GM23338 (cell line): ENCODE measurements at regions not wholly inside any gene's neighbourhood (a gene's known extent, or its start where the extent isn't known, plus 50 kb on each side); places are given as distances from the start of the nearest gene placed in this dataset.

Source experiments
- ATAC-seq: fragments of 200-7000 bp; cut with Tn5 transposase; 3 replicates; pipeline ENCODE4 v1.9.1; 2020
- DNase-seq: peaks from one replicate; pipeline ENCODE4 v3.0.0-alpha.2; 2015; ENCODE audit warnings: low spot score
- H2AFZ ChIP-seq: fragments of 200-600 bp; sonication (generic); 2 replicates; pipeline ENCODE4 v1.8.0; 2016; ENCODE audit warnings: antibody characterized with exemption, mild to moderate bottlenecking, moderate library complexity
- H3F3A ChIP-seq: fragments of 200-600 bp; sonication (generic); replicated peaks from 2 replicates; pipeline ENCODE4 v1.8.0; 2017; ENCODE audit warnings: antibody characterized with exemption, mixed run types, low read depth
- H3K27ac ChIP-seq: fragments of 200-600 bp; sonication (generic); 2 replicates; pipeline ENCODE4 v1.6.1; 2016; ENCODE audit warnings: low read depth
- H3K27me3 ChIP-seq: fragments of 200-600 bp; sonication (generic); 2 replicates; pipeline ENCODE4 v1.8.0; 2016; ENCODE audit warnings: mild to moderate bottlenecking, mixed run types, moderate library complexity; ENCODE audit not compliant: insufficient read depth
- H3K36me3 ChIP-seq: fragments of 200-600 bp; sonication (generic); 2 replicates; pipeline ENCODE4 v1.8.0; 2016; ENCODE audit warnings: mild to moderate bottlenecking; ENCODE audit not compliant: insufficient read depth
- H3K4me1 ChIP-seq: fragments of 200-600 bp; sonication (generic); 2 replicates; pipeline ENCODE4 v1.8.0; 2016; ENCODE audit warnings: mild to moderate bottlenecking, moderate library complexity; ENCODE audit not compliant: insufficient read depth
- H3K4me2 ChIP-seq: fragments of 200-600 bp; sonication (generic); 2 replicates; pipeline ENCODE4 v1.7.1; 2017; ENCODE audit warnings: mixed run types
- H3K4me3 ChIP-seq: fragments of 200-600 bp; sonication (generic); 2 replicates; pipeline ENCODE4 v1.6.1; 2016; ENCODE audit warnings: mixed run types
- H3K79me2 ChIP-seq: fragments of 200-600 bp; sonication (generic); replicated peaks from 2 replicates; pipeline ENCODE4 v1.8.0; 2017; ENCODE audit warnings: mild to moderate bottlenecking; ENCODE audit not compliant: insufficient read depth
- H3K9me2 ChIP-seq: fragments of 200-600 bp; sonication (generic); 2 replicates; pipeline ENCODE4 v1.8.0; 2017; ENCODE audit not compliant: insufficient read depth
- H4K20me1 ChIP-seq: fragments of 200-600 bp; sonication (generic); replicated peaks from 2 replicates; pipeline ENCODE4 v1.8.0; 2017; ENCODE audit warnings: mild to moderate bottlenecking; ENCODE audit not compliant: insufficient read depth
- H3K27ac Mint-ChIP-seq: 2 replicates; pipeline ENCODE4 v1.8.0; 2020; ENCODE audit warnings: inconsistent platforms, mild to moderate bottlenecking, moderate library complexity, mixed read lengths
- H3K27me3 Mint-ChIP-seq: 3 replicates; pipeline ENCODE4 v1.8.0; 2022; ENCODE audit warnings: low read depth, mild to moderate bottlenecking, moderate library complexity, mixed read lengths, inconsistent platforms; ENCODE audit not compliant: insufficient read depth, poor library complexity
- H3K36me3 Mint-ChIP-seq: 3 replicates; pipeline ENCODE4 v1.8.0; 2021; ENCODE audit warnings: low read depth, mild to moderate bottlenecking, inconsistent platforms, moderate library complexity, mixed read lengths
- H3K4me1 Mint-ChIP-seq: 3 replicates; pipeline ENCODE4 v1.8.0; 2020; ENCODE audit warnings: mild to moderate bottlenecking, inconsistent platforms, mixed read lengths
- H3K4me3 Mint-ChIP-seq: 3 replicates; pipeline ENCODE4 v1.8.0; 2021; ENCODE audit warnings: moderate library complexity, mild to moderate bottlenecking, inconsistent platforms, mixed read lengths
- H3K9me3 Mint-ChIP-seq: 3 replicates; pipeline ENCODE4 v1.8.0; 2020; ENCODE audit warnings: moderate library complexity, mild to moderate bottlenecking, inconsistent platforms, mixed read lengths
- CREB1 ChIP-seq: fragments of 250-450 bp; sonication (Bioruptor Pico); IDR thresholded peaks from 2 replicates; pipeline ENCODE4 v1.5.0; 2020; ENCODE audit warnings: low read depth, mild to moderate bottlenecking, moderate library complexity
- EZH2 ChIP-seq: fragments of 200-600 bp; sonication (generic); IDR thresholded peaks from one replicate; pipeline ENCODE4 v1.8.0; 2017; ENCODE audit warnings: antibody characterized with exemption, mild to moderate bottlenecking, low read depth; ENCODE audit not compliant: unreplicated experiment
- EZH2phosphoT487 ChIP-seq: fragments of 200-600 bp; sonication (generic); IDR thresholded peaks from one replicate; pipeline ENCODE4 v1.8.1; 2018; ENCODE audit warnings: antibody characterized with exemption; ENCODE audit not compliant: unreplicated experiment
- JUNB ChIP-seq: IDR thresholded peaks from one replicate; pipeline ENCODE4 v1.6.1; 2016; ENCODE audit warnings: antibody characterized with exemption; ENCODE audit not compliant: unreplicated experiment
- NANOG ChIP-seq: IDR thresholded peaks from 2 replicates; pipeline ENCODE4 v1.6.1; 2016; ENCODE audit warnings: antibody characterized with exemption, borderline replicate concordance
- POLR2AphosphoS5 ChIP-seq: IDR thresholded peaks from 2 replicates; pipeline ENCODE4 v1.6.1; 2016; ENCODE audit warnings: antibody characterized with exemption, low read depth
- REST ChIP-seq: IDR thresholded peaks from one replicate; pipeline ENCODE4 v1.6.1; 2018; ENCODE audit warnings: antibody characterized with exemption; ENCODE audit not compliant: unreplicated experiment
- STAT1 ChIP-seq: IDR thresholded peaks from one replicate; pipeline ENCODE4 v1.6.1; 2016; ENCODE audit warnings: antibody characterized with exemption; ENCODE audit not compliant: unreplicated experiment
- ZNF114 ChIP-seq: fragments of 250-450 bp; sonication (Bioruptor Pico); IDR thresholded peaks from 2 replicates; pipeline ENCODE4 v1.5.0; 2020; ENCODE audit warnings: mild to moderate bottlenecking, moderate library complexity
- ZNF331 ChIP-seq: fragments of 250-450 bp; sonication (Bioruptor Pico); IDR thresholded peaks from 2 replicates; pipeline ENCODE4 v1.5.0; 2020; ENCODE audit warnings: low read depth, mild to moderate bottlenecking, moderate library complexity
- TF ChIP-seq, protein P1 (sequence below): IDR thresholded peaks from 2 replicates; pipeline ENCODE4 v1.6.1; 2016; ENCODE audit warnings: antibody characterized with exemption
- TF ChIP-seq, protein P2 (sequence below): fragments of 250-450 bp; sonication (Bioruptor Pico); IDR thresholded peaks from 2 replicates; pipeline ENCODE4 v1.5.0; 2020; ENCODE audit warnings: mild to moderate bottlenecking, moderate library complexity
- TF ChIP-seq, protein P3 (sequence below), 2 experiments: fragments of 200-600 bp in 1 of 2; sonication (generic) in 1 of 2; conservative IDR thresholded peaks; 2 replicates each; pipeline versions ENCODE4 v1.5.1 to v1.6.1; 2016 to 2017; ENCODE audit warnings: antibody characterized with exemption in 2 of 2, low read depth in 2 of 2, mild to moderate bottlenecking in 2 of 2, moderate library complexity in 1 of 2

GRCh38 chrX:127439676-127440075 lies 612.5 kb downstream of the ACTRT1 start:
- H3K4me1 ChIP-seq: no peaks in the 10 kb centered on the region
- ATAC-seq (no peak), DNase-seq (no peak)
- H3K4me2 ChIP-seq: no peak overlapping the region
- H2AFZ ChIP-seq: no peak overlapping the region
- H4K20me1 ChIP-seq: no peaks in the 10 kb centered on the region
- Mint-ChIP-seq H3K27me3 (no peaks in the 10 kb centered on the region), H3K9me3 (no peaks in the 10 kb centered on the region), H3K4me1 (no peaks in the 10 kb centered on the region), H3K4me3 (no peak overlapping the region), H3K36me3 (no peaks in the 10 kb centered on the region), H3K27ac (no peak overlapping the region)
- no peaks in the 10 kb centered on the region for H3K27me3 ChIP-seq
- no peaks in the 10 kb centered on the region for H3K9me2 ChIP-seq
- H3K36me3 ChIP-seq: no peaks in the 10 kb centered on the region
- H3F3A ChIP-seq: no peaks in the 10 kb centered on the region
- H3K79me2 ChIP-seq: no peaks in the 10 kb centered on the region
- H3K4me3 ChIP-seq: no peak overlapping the region
- TF ChIP-seq NANOG (no peak), ZNF114 (CRISPR knock-in tag) (no peak), REST (no peak), EZH2phosphoT487 (no peak), CREB1 (CRISPR knock-in tag) (no peak), EZH2 (no peak), POLR2AphosphoS5 (no peak), JUNB (no peak), ZNF331 (no peak), STAT1 (no peak)
- TF ChIP-seq, protein P1, sequence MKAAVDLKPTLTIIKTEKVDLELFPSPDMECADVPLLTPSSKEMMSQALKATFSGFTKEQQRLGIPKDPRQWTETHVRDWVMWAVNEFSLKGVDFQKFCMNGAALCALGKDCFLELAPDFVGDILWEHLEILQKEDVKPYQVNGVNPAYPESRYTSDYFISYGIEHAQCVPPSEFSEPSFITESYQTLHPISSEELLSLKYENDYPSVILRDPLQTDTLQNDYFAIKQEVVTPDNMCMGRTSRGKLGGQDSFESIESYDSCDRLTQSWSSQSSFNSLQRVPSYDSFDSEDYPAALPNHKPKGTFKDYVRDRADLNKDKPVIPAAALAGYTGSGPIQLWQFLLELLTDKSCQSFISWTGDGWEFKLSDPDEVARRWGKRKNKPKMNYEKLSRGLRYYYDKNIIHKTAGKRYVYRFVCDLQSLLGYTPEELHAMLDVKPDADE: no peak
- TF ChIP-seq, protein P2, sequence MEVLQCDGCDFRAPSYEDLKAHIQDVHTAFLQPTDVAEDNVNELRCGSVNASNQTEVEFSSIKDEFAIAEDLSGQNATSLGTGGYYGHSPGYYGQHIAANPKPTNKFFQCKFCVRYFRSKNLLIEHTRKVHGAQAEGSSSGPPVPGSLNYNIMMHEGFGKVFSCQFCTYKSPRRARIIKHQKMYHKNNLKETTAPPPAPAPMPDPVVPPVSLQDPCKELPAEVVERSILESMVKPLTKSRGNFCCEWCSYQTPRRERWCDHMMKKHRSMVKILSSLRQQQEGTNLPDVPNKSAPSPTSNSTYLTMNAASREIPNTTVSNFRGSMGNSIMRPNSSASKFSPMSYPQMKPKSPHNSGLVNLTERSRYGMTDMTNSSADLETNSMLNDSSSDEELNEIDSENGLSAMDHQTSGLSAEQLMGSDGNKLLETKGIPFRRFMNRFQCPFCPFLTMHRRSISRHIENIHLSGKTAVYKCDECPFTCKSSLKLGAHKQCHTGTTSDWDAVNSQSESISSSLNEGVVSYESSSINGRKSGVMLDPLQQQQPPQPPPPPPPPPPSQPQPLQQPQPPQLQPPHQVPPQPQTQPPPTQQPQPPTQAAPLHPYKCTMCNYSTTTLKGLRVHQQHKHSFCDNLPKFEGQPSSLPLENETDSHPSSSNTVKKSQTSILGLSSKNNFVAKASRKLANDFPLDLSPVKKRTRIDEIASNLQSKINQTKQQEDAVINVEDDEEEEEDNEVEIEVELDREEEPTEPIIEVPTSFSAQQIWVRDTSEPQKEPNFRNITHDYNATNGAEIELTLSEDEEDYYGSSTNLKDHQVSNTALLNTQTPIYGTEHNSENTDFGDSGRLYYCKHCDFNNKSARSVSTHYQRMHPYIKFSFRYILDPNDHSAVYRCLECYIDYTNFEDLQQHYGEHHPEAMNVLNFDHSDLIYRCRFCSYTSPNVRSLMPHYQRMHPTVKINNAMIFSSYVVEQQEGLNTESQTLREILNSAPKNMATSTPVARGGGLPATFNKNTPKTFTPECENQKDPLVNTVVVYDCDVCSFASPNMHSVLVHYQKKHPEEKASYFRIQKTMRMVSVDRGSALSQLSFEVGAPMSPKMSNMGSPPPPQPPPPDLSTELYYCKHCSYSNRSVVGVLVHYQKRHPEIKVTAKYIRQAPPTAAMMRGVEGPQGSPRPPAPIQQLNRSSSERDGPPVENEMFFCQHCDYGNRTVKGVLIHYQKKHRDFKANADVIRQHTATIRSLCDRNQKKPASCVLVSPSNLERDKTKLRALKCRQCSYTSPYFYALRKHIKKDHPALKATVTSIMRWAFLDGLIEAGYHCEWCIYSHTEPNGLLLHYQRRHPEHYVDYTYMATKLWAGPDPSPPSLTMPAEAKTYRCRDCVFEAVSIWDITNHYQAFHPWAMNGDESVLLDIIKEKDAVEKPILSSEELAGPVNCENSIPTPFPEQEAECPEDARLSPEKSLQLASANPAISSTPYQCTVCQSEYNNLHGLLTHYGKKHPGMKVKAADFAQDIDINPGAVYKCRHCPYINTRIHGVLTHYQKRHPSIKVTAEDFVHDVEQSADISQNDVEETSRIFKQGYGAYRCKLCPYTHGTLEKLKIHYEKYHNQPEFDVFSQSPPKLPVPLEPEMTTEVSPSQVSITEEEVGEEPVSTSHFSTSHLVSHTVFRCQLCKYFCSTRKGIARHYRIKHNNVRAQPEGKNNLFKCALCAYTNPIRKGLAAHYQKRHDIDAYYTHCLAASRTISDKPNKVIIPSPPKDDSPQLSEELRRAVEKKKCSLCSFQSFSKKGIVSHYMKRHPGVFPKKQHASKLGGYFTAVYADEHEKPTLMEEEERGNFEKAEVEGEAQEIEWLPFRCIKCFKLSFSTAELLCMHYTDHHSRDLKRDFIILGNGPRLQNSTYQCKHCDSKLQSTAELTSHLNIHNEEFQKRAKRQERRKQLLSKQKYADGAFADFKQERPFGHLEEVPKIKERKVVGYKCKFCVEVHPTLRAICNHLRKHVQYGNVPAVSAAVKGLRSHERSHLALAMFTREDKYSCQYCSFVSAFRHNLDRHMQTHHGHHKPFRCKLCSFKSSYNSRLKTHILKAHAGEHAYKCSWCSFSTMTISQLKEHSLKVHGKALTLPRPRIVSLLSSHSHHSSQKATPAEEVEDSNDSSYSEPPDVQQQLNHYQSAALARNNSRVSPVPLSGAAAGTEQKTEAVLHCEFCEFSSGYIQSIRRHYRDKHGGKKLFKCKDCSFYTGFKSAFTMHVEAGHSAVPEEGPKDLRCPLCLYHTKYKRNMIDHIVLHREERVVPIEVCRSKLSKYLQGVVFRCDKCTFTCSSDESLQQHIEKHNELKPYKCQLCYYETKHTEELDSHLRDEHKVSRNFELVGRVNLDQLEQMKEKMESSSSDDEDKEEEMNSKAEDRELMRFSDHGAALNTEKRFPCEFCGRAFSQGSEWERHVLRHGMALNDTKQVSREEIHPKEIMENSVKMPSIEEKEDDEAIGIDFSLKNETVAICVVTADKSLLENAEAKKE (CRISPR knock-in tag): no peak
- TF ChIP-seq, protein P3, sequence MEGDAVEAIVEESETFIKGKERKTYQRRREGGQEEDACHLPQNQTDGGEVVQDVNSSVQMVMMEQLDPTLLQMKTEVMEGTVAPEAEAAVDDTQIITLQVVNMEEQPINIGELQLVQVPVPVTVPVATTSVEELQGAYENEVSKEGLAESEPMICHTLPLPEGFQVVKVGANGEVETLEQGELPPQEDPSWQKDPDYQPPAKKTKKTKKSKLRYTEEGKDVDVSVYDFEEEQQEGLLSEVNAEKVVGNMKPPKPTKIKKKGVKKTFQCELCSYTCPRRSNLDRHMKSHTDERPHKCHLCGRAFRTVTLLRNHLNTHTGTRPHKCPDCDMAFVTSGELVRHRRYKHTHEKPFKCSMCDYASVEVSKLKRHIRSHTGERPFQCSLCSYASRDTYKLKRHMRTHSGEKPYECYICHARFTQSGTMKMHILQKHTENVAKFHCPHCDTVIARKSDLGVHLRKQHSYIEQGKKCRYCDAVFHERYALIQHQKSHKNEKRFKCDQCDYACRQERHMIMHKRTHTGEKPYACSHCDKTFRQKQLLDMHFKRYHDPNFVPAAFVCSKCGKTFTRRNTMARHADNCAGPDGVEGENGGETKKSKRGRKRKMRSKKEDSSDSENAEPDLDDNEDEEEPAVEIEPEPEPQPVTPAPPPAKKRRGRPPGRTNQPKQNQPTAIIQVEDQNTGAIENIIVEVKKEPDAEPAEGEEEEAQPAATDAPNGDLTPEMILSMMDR (conservative IDR thresholded peaks at IDR 0.05; ENCODE audit: low read depth in 2 of 2): no peak
- H3K27ac ChIP-seq: no peak overlapping the region
